ENCODE measurements at regions not wholly inside any gene's neighbourhood (a gene's known extent, or its start where the extent isn't known, plus 50 kb on each side); places are given as distances from the start of the nearest gene placed in this dataset.

- no peak for DNase-seq
Observed at GRCh38 chr3:26559227-26559626, 63.3 kb upstream of the LRRC3B start.

- no peak for DNase-seq
Observed at GRCh38 chr3:26560081-26560480, 62.5 kb upstream of the LRRC3B start.

- no peak for DNase-seq
Observed at GRCh38 chr3:26562021-26562768, 60.4 kb upstream of the LRRC3B start.

Measured in cerebellar nuclear complex (tissue), 1 donor.